ENCODE measurements at regions not wholly inside any gene's neighbourhood (a gene's known extent, or its start where the extent isn't known, plus 50 kb on each side); places are given as distances from the start of the nearest gene placed in this dataset.

GRCh38 chr2:37590119-37590571 is 81.3 kb downstream of the CDC42EP3 start:
- TF ChIP-seq CTCF (IDR thresholded peaks at IDR 0.05; ENCODE audit: control extremely low read depth in 1 of 3, insufficient read depth in 1 of 3, low read depth in 1 of 3, low read length in 3 of 3): no peak
- no peak for TF ChIP-seq MAX (IDR thresholded peaks at IDR 0.05)
- TF ChIP-seq EP300 (IDR thresholded peaks at IDR 0.05; ENCODE audit: borderline replicate concordance in 1 of 2, low read depth in 2 of 2, low read length in 2 of 2): no peak

All from H1 (cell line).